GM12872 (cell line): ENCODE measurements at regions not wholly inside any gene's neighbourhood (a gene's known extent, or its start where the extent isn't known, plus 50 kb on each side); places are given as distances from the start of the nearest gene placed in this dataset.

Experiments used
- TF ChIP-seq, protein P1 (sequence below): IDR thresholded peaks from 3 replicates; pipeline ENCODE4 v1.5.1; 2011; ENCODE audit warnings: low read depth, mild to moderate bottlenecking, low read length, moderate library complexity; ENCODE audit not compliant: insufficient read depth

DNA sequence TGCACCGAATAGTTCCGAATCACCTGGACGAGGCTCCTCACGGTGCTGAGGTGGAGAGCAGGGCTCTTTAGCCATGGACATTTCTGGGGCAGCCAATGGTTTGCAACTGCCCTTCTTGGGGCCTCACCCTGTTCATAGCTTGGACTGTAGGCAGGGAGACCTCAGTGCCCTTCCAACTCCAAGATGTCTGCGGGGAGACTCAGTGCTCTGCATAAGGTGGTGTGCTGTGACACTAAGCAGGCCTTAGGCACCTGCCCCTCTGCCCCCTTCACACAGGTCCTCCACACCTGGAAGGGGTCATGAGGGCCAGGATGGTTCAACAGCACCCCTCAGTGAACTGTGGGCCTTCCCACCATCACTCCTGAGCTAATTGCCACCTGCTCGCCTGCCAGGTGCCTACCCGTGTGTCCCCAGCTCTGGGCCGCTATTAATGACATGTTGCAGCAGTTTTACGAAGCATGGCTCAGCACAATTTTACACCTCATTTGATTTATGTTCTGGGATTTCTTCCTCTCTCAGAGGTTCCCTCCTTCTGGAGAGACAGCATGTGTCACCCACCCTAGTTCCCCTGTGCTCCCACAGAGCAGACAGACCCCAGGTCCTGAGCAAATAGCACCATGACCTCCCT, 101.2 kb upstream of the SMAD3 start:
- TF ChIP-seq, protein P1, sequence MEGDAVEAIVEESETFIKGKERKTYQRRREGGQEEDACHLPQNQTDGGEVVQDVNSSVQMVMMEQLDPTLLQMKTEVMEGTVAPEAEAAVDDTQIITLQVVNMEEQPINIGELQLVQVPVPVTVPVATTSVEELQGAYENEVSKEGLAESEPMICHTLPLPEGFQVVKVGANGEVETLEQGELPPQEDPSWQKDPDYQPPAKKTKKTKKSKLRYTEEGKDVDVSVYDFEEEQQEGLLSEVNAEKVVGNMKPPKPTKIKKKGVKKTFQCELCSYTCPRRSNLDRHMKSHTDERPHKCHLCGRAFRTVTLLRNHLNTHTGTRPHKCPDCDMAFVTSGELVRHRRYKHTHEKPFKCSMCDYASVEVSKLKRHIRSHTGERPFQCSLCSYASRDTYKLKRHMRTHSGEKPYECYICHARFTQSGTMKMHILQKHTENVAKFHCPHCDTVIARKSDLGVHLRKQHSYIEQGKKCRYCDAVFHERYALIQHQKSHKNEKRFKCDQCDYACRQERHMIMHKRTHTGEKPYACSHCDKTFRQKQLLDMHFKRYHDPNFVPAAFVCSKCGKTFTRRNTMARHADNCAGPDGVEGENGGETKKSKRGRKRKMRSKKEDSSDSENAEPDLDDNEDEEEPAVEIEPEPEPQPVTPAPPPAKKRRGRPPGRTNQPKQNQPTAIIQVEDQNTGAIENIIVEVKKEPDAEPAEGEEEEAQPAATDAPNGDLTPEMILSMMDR: no peak

DNA sequence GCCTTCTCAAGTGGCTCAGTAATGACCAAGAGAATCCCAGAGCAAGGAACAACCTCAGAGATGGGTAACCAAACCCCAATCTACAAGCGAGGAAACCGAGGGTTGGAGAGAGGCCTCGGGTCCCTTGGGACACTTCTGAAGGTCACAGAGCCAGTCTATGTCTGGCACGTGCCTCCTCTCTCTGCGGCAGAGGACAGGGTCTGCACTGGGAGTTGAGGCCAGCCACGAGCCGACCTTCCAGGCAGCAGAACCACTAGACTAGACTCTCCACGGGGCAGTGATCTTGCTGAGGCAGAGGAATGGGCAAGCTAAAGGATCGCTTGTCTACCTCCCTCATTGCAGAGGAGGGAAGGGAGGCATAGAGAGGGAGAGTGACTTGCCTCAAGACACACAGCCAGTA, 100.6 kb upstream of the SMAD3 start:
- TF ChIP-seq, protein P1: no peak

DNA sequence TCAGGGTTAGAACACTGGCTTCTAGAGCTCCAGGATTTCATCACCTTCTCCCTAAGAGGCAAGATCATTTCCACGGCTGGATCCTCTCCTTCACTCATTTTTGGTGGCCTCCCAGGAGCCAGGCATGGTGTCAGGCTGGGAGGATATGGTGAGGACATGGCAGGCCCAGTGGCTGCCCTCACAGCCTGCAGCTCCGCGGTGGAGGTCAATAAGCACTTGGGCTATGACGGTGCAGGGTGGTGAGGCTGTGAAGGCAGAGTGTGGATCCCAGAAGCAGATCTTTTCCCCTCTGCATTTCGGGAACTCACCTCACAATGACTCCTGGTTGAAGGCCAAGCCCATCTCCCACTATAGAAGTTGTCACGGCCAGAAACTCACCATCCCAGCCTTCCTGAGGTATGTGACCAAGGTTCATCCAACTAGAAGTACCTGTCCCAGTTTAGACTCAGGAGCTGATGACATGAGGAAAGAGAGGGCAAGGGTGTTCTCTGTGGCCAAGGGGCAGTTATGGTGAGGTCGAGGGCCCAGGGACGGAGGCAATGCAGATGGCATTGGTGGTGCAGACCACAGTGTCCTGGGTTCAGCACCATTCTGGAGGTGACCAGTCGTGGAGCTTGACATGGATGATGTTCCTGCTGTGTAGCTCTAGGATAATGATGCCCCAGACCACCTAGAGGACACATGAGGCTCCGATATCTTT, 100.1 kb upstream of the SMAD3 start:
- TF ChIP-seq, protein P1: no peak

DNA sequence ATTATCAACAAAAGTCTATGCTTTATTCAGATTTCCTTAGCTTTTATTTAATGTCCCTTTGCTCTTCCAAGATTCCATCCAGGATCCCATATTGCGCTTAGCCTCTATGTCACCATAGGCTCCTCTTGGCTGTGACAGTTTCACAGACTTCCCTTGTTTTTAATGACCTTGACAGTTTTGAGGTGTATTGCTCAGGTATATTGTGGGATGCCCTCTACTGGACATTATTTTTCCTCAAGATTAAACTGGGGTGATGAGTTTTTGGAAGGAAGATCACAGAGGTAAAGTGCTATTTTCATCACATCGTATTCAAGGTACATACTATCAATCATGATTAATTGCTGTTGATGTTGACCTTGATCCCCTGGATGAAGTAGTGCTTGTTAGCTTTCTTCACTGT, 99.1 kb upstream of the SMAD3 start:
- TF ChIP-seq, protein P1: 0 out of 3 replicates have a peak, but pooled peaks have one; percentile 21

DNA sequence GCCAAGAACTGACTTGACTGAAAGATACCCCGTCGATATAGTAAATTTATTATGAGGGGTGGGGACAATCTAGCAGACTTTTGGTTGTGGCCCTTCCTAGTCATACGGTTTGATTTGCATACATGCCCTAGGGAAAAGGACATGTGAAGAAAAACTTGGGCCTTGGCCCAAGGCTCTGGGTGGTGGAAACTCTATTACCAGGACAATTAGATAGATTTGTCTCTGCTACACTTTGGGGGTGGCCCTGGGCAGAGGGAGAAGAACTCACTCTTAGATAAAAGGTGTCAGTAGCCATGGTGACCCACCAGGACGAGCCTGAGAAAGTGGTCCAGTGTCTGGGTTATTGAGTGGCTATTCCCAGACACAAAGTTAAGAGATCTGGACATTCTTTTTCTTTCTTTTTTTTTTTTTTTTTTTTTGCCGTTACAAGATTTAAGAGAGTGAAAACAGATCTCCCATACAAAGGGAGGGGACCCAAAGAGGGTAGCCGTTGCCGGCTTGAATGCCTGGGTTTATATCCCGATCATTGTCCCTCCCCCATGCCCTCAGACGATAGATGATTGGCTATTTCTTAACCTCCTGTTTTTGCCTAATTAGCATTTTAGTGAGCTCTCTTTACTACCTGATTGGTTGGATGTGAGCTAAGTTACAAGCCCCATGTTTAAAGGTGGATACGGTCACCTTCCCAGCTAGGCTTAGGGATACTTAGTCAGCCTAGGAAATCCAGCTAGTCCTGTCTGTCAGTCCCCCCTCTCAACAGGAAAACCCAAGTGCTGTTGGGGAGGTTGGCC, 96.4 kb upstream of the SMAD3 start:
- TF ChIP-seq, protein P1: no peak

DNA sequence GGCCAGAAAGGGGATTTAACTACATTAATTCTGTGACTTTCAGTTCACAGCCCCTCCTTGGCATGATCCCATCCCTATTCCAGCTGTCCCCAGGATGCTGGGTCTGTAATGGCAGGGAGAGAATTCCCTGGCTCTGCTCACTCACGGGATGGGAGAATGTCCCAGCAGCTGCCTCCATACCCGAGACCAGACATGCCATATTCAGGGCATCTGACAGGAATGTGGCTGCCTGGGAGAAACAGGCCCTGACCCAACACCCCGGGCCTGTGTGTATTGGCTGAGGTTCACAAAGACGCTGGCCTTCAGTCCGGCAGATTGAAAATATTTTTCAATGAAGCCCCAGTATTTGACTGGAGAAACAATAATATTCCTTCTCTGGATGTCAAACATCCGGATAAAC, 83.6 kb upstream of the SMAD3 start:
- TF ChIP-seq, protein P1: no peak

DNA sequence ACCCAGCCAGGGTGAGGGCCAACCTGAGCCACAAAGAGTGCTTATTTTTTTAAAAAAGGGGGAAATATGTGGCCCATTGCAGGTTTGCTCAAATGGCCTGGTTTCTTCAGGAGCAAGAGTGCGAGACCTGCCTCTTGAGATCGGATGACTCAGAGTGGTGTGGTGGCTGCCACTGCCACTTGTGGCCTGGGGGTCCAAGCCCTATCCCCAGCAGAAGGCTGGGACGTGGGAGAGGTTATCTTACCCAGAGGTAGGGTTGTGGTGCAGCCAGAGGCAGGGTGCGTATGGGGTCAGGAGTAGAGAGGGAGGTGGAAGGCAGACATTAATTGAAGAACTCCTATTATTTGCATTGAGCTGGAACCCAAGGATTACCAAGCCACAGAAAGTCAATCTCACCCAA, 83.2 kb upstream of the SMAD3 start:
- TF ChIP-seq, protein P1: no peak
